ENCODE measurements at regions not wholly inside any gene's neighbourhood (a gene's known extent, or its start where the extent isn't known, plus 50 kb on each side); places are given as distances from the start of the nearest gene placed in this dataset.

GRCh38 chr5:176743868-176744583 lies 66.3 kb upstream of the UNC5A start:
- BruUV-seq (replicated peaks), result no TSS peak
- ChIA-PET CTCF (ENCODE audit: low intra/inter-chr PET ratio, low total read pairs) (interaction anchor here (1.7 kb wide), 1 partner anchor 83 kb away, joined by 7 read pairs; no protein-coding TSS in a partner anchor), POLR2A (no interaction called here)
- H3K27me3 ChIP-seq (ENCODE audit: control insufficient read depth in 1 of 2, insufficient read depth in 2 of 2, low read length in 2 of 2), result peaks cover 1 to 90% of the 10 kb centered on the region in 2 experiments
- FAIRE-seq (no peak), DNase-seq (ENCODE audit: low spot score) (no peak), ATAC-seq (no peak)
- in situ Hi-C loops (cut with HindIII; ENCODE audit: extremely low pct_ligation_motif_present, low pct_unique_long_range_greater_than_20kb), result no loop called here
- H3K4me1 ChIP-seq (ENCODE audit: insufficient read depth, low read length), result peaks cover 7% of the 10 kb centered on the region
- no peaks in the 10 kb centered on the region for H3K9me3 ChIP-seq (ENCODE audit: low read length)
- no peaks in the 10 kb centered on the region for H3K36me3 ChIP-seq (replicated peaks in 1 of 2; ENCODE audit: control insufficient read depth in 1 of 2, insufficient read depth in 2 of 2, low read length in 2 of 2)
- H2AFZ ChIP-seq (ENCODE audit: low read length), result no peak overlapping the region
- no peak overlapping the region for H3K4me3 ChIP-seq (replicated peaks in 1 of 3; ENCODE audit: insufficient read depth in 1 of 3, low read depth in 2 of 3, low read length in 3 of 3)
- H3K9ac ChIP-seq (ENCODE audit: insufficient read depth, low read depth, low read length), result no peak overlapping the region
- no peak overlapping the region for H3K27ac ChIP-seq (ENCODE audit: extremely low read length, insufficient read depth, low read length)
- no peaks in the 10 kb centered on the region for H3K79me2 ChIP-seq (ENCODE audit: insufficient read depth, low read length)
- no peak overlapping the region for H3K4me2 ChIP-seq (ENCODE audit: low read depth, low read length)
- 45% methylated on average over 13 of the region's 25 CpGs for WGBS (ENCODE audit: low lambda C conversion rate)
- no peaks in the 10 kb centered on the region for H4K20me1 ChIP-seq (ENCODE audit: insufficient read depth, low read length)
- intact Hi-C loops (cut with micrococcal nuclease; ENCODE audit: unreplicated experiment), result no loop called here
- no peak for TF ChIP-seq STAG1 (CRISPR knock-in tag; IDR thresholded peaks at IDR 0.05)
- no peak for TF ChIP-seq GPN1 (CRISPR knock-in tag; IDR thresholded peaks at IDR 0.05; ENCODE audit: borderline replicate concordance)
- no peak for TF ChIP-seq PBX3 (CRISPR knock-in tag; IDR thresholded peaks at IDR 0.05; ENCODE audit: borderline replicate concordance)
- no peak for TF ChIP-seq CENPT (CRISPR knock-in tag; IDR thresholded peaks at IDR 0.05; ENCODE audit: low read depth)
- TF ChIP-seq ZMAT5 (CRISPR knock-in tag; IDR thresholded peaks at IDR 0.05; ENCODE audit: borderline replicate concordance, low read depth), result no peak
- no peak for TF ChIP-seq SNAI1 (CRISPR knock-in tag; IDR thresholded peaks at IDR 0.05; ENCODE audit: borderline replicate concordance)
- no peak for TF ChIP-seq MNT (IDR thresholded peaks at IDR 0.05)
- TF ChIP-seq REST (IDR thresholded peaks at IDR 0.05; ENCODE audit: borderline replicate concordance in 1 of 2, low read depth in 1 of 2, low read length in 2 of 2), result no peak
- no peak for TF ChIP-seq E2F1 (CRISPR knock-in tag; IDR thresholded peaks at IDR 0.05)
- no peak for TF ChIP-seq CCAR2 (optimal IDR thresholded peaks at IDR 0.05; ENCODE audit: low read depth, low read length)
- TF ChIP-seq PHF8 (CRISPR knock-in tag; IDR thresholded peaks at IDR 0.05), result no peak
- no peak for TF ChIP-seq DNMT3B (CRISPR knock-in tag; conservative IDR thresholded peaks at IDR 0.05)
- TF ChIP-seq ZNF619 (CRISPR knock-in tag; IDR thresholded peaks at IDR 0.05), result no peak
- TF ChIP-seq JDP2 (CRISPR knock-in tag; IDR thresholded peaks at IDR 0.05; ENCODE audit: borderline replicate concordance), result no peak

All from HepG2 (cell line).